GM23338 (cell line): ENCODE measurements at regions not wholly inside any gene's neighbourhood (a gene's known extent, or its start where the extent isn't known, plus 50 kb on each side); places are given as distances from the start of the nearest gene placed in this dataset.
"Not testable (repeated sequence)": the region's sequence is repeated elsewhere in the genome, so short reads cannot be mapped to it uniquely, and the experiment has no call there.

Source experiments
- ATAC-seq: fragments of 200-7000 bp; cut with Tn5 transposase; 3 replicates; pipeline ENCODE4 v1.9.1; 2020
- DNase-seq: peaks from one replicate; pipeline ENCODE4 v3.0.0-alpha.2; 2015; ENCODE audit warnings: low spot score
- H2AFZ ChIP-seq: fragments of 200-600 bp; sonication (generic); 2 replicates; pipeline ENCODE4 v1.8.0; 2016; ENCODE audit warnings: antibody characterized with exemption, mild to moderate bottlenecking, moderate library complexity
- H3F3A ChIP-seq: fragments of 200-600 bp; sonication (generic); replicated peaks from 2 replicates; pipeline ENCODE4 v1.8.0; 2017; ENCODE audit warnings: antibody characterized with exemption, mixed run types, low read depth
- H3K27ac ChIP-seq: fragments of 200-600 bp; sonication (generic); 2 replicates; pipeline ENCODE4 v1.6.1; 2016; ENCODE audit warnings: low read depth
- H3K27me3 ChIP-seq: fragments of 200-600 bp; sonication (generic); 2 replicates; pipeline ENCODE4 v1.8.0; 2016; ENCODE audit warnings: mild to moderate bottlenecking, mixed run types, moderate library complexity; ENCODE audit not compliant: insufficient read depth
- H3K36me3 ChIP-seq: fragments of 200-600 bp; sonication (generic); 2 replicates; pipeline ENCODE4 v1.8.0; 2016; ENCODE audit warnings: mild to moderate bottlenecking; ENCODE audit not compliant: insufficient read depth
- H3K4me1 ChIP-seq: fragments of 200-600 bp; sonication (generic); 2 replicates; pipeline ENCODE4 v1.8.0; 2016; ENCODE audit warnings: mild to moderate bottlenecking, moderate library complexity; ENCODE audit not compliant: insufficient read depth
- H3K4me2 ChIP-seq: fragments of 200-600 bp; sonication (generic); 2 replicates; pipeline ENCODE4 v1.7.1; 2017; ENCODE audit warnings: mixed run types
- H3K4me3 ChIP-seq: fragments of 200-600 bp; sonication (generic); 2 replicates; pipeline ENCODE4 v1.6.1; 2016; ENCODE audit warnings: mixed run types
- H3K79me2 ChIP-seq: fragments of 200-600 bp; sonication (generic); replicated peaks from 2 replicates; pipeline ENCODE4 v1.8.0; 2017; ENCODE audit warnings: mild to moderate bottlenecking; ENCODE audit not compliant: insufficient read depth
- H3K9me2 ChIP-seq: fragments of 200-600 bp; sonication (generic); 2 replicates; pipeline ENCODE4 v1.8.0; 2017; ENCODE audit not compliant: insufficient read depth
- H4K20me1 ChIP-seq: fragments of 200-600 bp; sonication (generic); replicated peaks from 2 replicates; pipeline ENCODE4 v1.8.0; 2017; ENCODE audit warnings: mild to moderate bottlenecking; ENCODE audit not compliant: insufficient read depth
- H3K27ac Mint-ChIP-seq: 2 replicates; pipeline ENCODE4 v1.8.0; 2020; ENCODE audit warnings: inconsistent platforms, mild to moderate bottlenecking, moderate library complexity, mixed read lengths
- H3K27me3 Mint-ChIP-seq: 3 replicates; pipeline ENCODE4 v1.8.0; 2022; ENCODE audit warnings: low read depth, mild to moderate bottlenecking, moderate library complexity, mixed read lengths, inconsistent platforms; ENCODE audit not compliant: insufficient read depth, poor library complexity
- H3K36me3 Mint-ChIP-seq: 3 replicates; pipeline ENCODE4 v1.8.0; 2021; ENCODE audit warnings: low read depth, mild to moderate bottlenecking, inconsistent platforms, moderate library complexity, mixed read lengths
- H3K4me1 Mint-ChIP-seq: 3 replicates; pipeline ENCODE4 v1.8.0; 2020; ENCODE audit warnings: mild to moderate bottlenecking, inconsistent platforms, mixed read lengths
- H3K4me3 Mint-ChIP-seq: 3 replicates; pipeline ENCODE4 v1.8.0; 2021; ENCODE audit warnings: moderate library complexity, mild to moderate bottlenecking, inconsistent platforms, mixed read lengths
- H3K9me3 Mint-ChIP-seq: 3 replicates; pipeline ENCODE4 v1.8.0; 2020; ENCODE audit warnings: moderate library complexity, mild to moderate bottlenecking, inconsistent platforms, mixed read lengths
- CREB1 ChIP-seq: fragments of 250-450 bp; sonication (Bioruptor Pico); IDR thresholded peaks from 2 replicates; pipeline ENCODE4 v1.5.0; 2020; ENCODE audit warnings: low read depth, mild to moderate bottlenecking, moderate library complexity
- EZH2 ChIP-seq: fragments of 200-600 bp; sonication (generic); IDR thresholded peaks from one replicate; pipeline ENCODE4 v1.8.0; 2017; ENCODE audit warnings: antibody characterized with exemption, mild to moderate bottlenecking, low read depth; ENCODE audit not compliant: unreplicated experiment
- EZH2phosphoT487 ChIP-seq: fragments of 200-600 bp; sonication (generic); IDR thresholded peaks from one replicate; pipeline ENCODE4 v1.8.1; 2018; ENCODE audit warnings: antibody characterized with exemption; ENCODE audit not compliant: unreplicated experiment
- NANOG ChIP-seq: IDR thresholded peaks from 2 replicates; pipeline ENCODE4 v1.6.1; 2016; ENCODE audit warnings: antibody characterized with exemption, borderline replicate concordance
- STAT1 ChIP-seq: IDR thresholded peaks from one replicate; pipeline ENCODE4 v1.6.1; 2016; ENCODE audit warnings: antibody characterized with exemption; ENCODE audit not compliant: unreplicated experiment
- ZNF114 ChIP-seq: fragments of 250-450 bp; sonication (Bioruptor Pico); IDR thresholded peaks from 2 replicates; pipeline ENCODE4 v1.5.0; 2020; ENCODE audit warnings: mild to moderate bottlenecking, moderate library complexity
- TF ChIP-seq, protein P1 (sequence below): fragments of 250-450 bp; sonication (Bioruptor Pico); IDR thresholded peaks from 2 replicates; pipeline ENCODE4 v1.5.0; 2020; ENCODE audit warnings: mild to moderate bottlenecking, moderate library complexity
- TF ChIP-seq, protein P2 (sequence below): IDR thresholded peaks from 2 replicates; pipeline ENCODE4 v1.6.1; 2016; ENCODE audit warnings: antibody characterized with exemption
- TF ChIP-seq, protein P3 (sequence below), 2 experiments: fragments of 200-600 bp in 1 of 2; sonication (generic) in 1 of 2; conservative IDR thresholded peaks; 2 replicates each; pipeline versions ENCODE4 v1.5.1 to v1.6.1; 2016 to 2017; ENCODE audit warnings: antibody characterized with exemption in 2 of 2, low read depth in 2 of 2, mild to moderate bottlenecking in 2 of 2, moderate library complexity in 1 of 2

- no peaks in the 10 kb centered on the region; the same call in 1 of the 2 replicates for H3K9me2 ChIP-seq
- no peaks in the 10 kb centered on the region for H3K27me3 ChIP-seq
- peaks cover 17% of the 10 kb centered on the region for H3K9me3 Mint-ChIP-seq
- no peak for ATAC-seq
- H3K4me1 ChIP-seq: no peaks in the 10 kb centered on the region
- no peak for TF ChIP-seq EZH2phosphoT487
- no peak for TF ChIP-seq NANOG
- peaks cover 11% of the 10 kb centered on the region for H3K36me3 Mint-ChIP-seq
- no peaks in the 10 kb centered on the region; the same call in none of the 2 replicates for H3K36me3 ChIP-seq
- H3K4me3 ChIP-seq: no peak overlapping the region
- H3K4me3 Mint-ChIP-seq: no peak overlapping the region
- H3K4me1 Mint-ChIP-seq: no peaks in the 10 kb centered on the region
- H2AFZ ChIP-seq: no peak overlapping the region
- no peaks in the 10 kb centered on the region for H3F3A ChIP-seq
- peaks cover 2% of the 10 kb centered on the region for H3K27me3 Mint-ChIP-seq
- H3K27ac ChIP-seq: no peak overlapping the region
- H3K4me2 ChIP-seq: no peak overlapping the region
- DNase-seq: no peak
- H3K27ac Mint-ChIP-seq: no peak overlapping the region
- H3K79me2 ChIP-seq: no peaks in the 10 kb centered on the region
- no peaks in the 10 kb centered on the region for H4K20me1 ChIP-seq
These were observed 308.8 kb upstream of the FAM98A start for GRCh38 chr2:33907866-33908265.

DNA sequence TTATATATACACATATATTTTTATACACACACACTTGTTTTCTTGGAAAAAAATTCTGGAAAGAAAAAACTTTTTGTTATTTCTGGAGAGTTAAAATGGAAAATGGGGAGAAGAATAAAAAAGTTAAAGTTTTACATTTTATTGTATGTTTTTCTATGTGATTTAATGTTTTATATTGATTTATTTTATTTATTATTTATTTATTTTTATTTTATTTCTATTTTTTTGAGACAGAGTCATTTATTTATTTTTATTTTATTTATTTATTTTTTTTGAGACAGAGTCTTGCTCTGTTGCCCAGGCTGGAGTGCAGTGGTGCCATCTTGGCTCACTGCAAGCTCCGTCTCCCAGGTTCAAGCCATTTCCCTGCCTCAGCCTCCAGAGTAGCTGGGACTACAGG, 307.0 kb upstream of the FAM98A start:
- not testable (repeated sequence) for DNase-seq, H2AFZ ChIP-seq, H3K4me2 ChIP-seq, H3K9me2 ChIP-seq, H3F3A ChIP-seq, H3K79me2 ChIP-seq, H4K20me1 ChIP-seq, H3K27me3 ChIP-seq, H3K4me1 ChIP-seq, H3K36me3 ChIP-seq, H3K27me3 Mint-ChIP-seq, H3K4me3 ChIP-seq, ATAC-seq, H3K4me1 Mint-ChIP-seq, H3K27ac Mint-ChIP-seq, H3K27ac ChIP-seq, H3K4me3 Mint-ChIP-seq
- Mint-ChIP-seq H3K9me3 (peaks cover 21% of the 10 kb centered on the region), H3K36me3 (peaks cover 10% of the 10 kb centered on the region)

DNA sequence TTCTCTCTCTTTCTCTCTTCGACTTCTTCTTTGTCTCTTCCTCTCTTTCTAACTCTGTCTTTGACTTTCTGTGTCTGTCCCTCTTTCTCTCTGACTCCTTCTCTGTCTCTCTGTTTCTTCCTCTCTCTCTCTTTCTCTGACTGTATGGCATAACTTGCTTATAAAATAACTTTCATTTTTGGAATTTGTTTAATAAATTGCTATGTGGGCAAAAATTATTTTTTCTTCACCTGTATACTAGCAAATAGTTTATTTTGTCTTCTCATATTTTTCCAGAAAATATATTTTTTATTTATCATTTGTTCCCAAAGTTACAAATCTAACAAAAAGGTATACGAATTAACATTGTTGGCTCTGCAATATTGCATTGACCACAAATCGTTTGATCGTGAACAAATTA, 305.7 kb upstream of the FAM98A start:
- Mint-ChIP-seq H3K27me3 (peaks cover 2% of the 10 kb centered on the region), H3K4me3 (no peak overlapping the region), H3K36me3 (peaks cover 10% of the 10 kb centered on the region), H3K9me3 (peaks cover 21% of the 10 kb centered on the region), H3K4me1 (no peaks in the 10 kb centered on the region), H3K27ac (no peak overlapping the region)
- no peak overlapping the region for H2AFZ ChIP-seq
- H4K20me1 ChIP-seq: no peaks in the 10 kb centered on the region
- H3K79me2 ChIP-seq: no peaks in the 10 kb centered on the region
- no peak overlapping the region for H3K4me2 ChIP-seq
- no peaks in the 10 kb centered on the region for H3F3A ChIP-seq
- H3K27ac ChIP-seq: no peak overlapping the region
- no peak for ATAC-seq
- H3K36me3 ChIP-seq: no peaks in the 10 kb centered on the region; the same call in 1 of the 2 replicates
- no peak overlapping the region for H3K4me3 ChIP-seq
- H3K9me2 ChIP-seq: no peaks in the 10 kb centered on the region
- no peak for DNase-seq
- no peaks in the 10 kb centered on the region for H3K4me1 ChIP-seq
- H3K27me3 ChIP-seq: no peaks in the 10 kb centered on the region
- TF ChIP-seq, protein P1, sequence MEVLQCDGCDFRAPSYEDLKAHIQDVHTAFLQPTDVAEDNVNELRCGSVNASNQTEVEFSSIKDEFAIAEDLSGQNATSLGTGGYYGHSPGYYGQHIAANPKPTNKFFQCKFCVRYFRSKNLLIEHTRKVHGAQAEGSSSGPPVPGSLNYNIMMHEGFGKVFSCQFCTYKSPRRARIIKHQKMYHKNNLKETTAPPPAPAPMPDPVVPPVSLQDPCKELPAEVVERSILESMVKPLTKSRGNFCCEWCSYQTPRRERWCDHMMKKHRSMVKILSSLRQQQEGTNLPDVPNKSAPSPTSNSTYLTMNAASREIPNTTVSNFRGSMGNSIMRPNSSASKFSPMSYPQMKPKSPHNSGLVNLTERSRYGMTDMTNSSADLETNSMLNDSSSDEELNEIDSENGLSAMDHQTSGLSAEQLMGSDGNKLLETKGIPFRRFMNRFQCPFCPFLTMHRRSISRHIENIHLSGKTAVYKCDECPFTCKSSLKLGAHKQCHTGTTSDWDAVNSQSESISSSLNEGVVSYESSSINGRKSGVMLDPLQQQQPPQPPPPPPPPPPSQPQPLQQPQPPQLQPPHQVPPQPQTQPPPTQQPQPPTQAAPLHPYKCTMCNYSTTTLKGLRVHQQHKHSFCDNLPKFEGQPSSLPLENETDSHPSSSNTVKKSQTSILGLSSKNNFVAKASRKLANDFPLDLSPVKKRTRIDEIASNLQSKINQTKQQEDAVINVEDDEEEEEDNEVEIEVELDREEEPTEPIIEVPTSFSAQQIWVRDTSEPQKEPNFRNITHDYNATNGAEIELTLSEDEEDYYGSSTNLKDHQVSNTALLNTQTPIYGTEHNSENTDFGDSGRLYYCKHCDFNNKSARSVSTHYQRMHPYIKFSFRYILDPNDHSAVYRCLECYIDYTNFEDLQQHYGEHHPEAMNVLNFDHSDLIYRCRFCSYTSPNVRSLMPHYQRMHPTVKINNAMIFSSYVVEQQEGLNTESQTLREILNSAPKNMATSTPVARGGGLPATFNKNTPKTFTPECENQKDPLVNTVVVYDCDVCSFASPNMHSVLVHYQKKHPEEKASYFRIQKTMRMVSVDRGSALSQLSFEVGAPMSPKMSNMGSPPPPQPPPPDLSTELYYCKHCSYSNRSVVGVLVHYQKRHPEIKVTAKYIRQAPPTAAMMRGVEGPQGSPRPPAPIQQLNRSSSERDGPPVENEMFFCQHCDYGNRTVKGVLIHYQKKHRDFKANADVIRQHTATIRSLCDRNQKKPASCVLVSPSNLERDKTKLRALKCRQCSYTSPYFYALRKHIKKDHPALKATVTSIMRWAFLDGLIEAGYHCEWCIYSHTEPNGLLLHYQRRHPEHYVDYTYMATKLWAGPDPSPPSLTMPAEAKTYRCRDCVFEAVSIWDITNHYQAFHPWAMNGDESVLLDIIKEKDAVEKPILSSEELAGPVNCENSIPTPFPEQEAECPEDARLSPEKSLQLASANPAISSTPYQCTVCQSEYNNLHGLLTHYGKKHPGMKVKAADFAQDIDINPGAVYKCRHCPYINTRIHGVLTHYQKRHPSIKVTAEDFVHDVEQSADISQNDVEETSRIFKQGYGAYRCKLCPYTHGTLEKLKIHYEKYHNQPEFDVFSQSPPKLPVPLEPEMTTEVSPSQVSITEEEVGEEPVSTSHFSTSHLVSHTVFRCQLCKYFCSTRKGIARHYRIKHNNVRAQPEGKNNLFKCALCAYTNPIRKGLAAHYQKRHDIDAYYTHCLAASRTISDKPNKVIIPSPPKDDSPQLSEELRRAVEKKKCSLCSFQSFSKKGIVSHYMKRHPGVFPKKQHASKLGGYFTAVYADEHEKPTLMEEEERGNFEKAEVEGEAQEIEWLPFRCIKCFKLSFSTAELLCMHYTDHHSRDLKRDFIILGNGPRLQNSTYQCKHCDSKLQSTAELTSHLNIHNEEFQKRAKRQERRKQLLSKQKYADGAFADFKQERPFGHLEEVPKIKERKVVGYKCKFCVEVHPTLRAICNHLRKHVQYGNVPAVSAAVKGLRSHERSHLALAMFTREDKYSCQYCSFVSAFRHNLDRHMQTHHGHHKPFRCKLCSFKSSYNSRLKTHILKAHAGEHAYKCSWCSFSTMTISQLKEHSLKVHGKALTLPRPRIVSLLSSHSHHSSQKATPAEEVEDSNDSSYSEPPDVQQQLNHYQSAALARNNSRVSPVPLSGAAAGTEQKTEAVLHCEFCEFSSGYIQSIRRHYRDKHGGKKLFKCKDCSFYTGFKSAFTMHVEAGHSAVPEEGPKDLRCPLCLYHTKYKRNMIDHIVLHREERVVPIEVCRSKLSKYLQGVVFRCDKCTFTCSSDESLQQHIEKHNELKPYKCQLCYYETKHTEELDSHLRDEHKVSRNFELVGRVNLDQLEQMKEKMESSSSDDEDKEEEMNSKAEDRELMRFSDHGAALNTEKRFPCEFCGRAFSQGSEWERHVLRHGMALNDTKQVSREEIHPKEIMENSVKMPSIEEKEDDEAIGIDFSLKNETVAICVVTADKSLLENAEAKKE (CRISPR knock-in tag): no peak
- TF ChIP-seq, protein P2, sequence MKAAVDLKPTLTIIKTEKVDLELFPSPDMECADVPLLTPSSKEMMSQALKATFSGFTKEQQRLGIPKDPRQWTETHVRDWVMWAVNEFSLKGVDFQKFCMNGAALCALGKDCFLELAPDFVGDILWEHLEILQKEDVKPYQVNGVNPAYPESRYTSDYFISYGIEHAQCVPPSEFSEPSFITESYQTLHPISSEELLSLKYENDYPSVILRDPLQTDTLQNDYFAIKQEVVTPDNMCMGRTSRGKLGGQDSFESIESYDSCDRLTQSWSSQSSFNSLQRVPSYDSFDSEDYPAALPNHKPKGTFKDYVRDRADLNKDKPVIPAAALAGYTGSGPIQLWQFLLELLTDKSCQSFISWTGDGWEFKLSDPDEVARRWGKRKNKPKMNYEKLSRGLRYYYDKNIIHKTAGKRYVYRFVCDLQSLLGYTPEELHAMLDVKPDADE: no peak
- TF ChIP-seq EZH2: no peak
- TF ChIP-seq STAT1: no peak
- TF ChIP-seq CREB1: no peak
- TF ChIP-seq ZNF114 (CRISPR knock-in tag): no peak
- TF ChIP-seq, protein P3, sequence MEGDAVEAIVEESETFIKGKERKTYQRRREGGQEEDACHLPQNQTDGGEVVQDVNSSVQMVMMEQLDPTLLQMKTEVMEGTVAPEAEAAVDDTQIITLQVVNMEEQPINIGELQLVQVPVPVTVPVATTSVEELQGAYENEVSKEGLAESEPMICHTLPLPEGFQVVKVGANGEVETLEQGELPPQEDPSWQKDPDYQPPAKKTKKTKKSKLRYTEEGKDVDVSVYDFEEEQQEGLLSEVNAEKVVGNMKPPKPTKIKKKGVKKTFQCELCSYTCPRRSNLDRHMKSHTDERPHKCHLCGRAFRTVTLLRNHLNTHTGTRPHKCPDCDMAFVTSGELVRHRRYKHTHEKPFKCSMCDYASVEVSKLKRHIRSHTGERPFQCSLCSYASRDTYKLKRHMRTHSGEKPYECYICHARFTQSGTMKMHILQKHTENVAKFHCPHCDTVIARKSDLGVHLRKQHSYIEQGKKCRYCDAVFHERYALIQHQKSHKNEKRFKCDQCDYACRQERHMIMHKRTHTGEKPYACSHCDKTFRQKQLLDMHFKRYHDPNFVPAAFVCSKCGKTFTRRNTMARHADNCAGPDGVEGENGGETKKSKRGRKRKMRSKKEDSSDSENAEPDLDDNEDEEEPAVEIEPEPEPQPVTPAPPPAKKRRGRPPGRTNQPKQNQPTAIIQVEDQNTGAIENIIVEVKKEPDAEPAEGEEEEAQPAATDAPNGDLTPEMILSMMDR (conservative IDR thresholded peaks at IDR 0.05; ENCODE audit: low read depth in 2 of 2): no peak
